ENCODE measurements at regions not wholly inside any gene's neighbourhood (a gene's known extent, or its start where the extent isn't known, plus 50 kb on each side); places are given as distances from the start of the nearest gene placed in this dataset.
"Not testable (repeated sequence)": the region's sequence is repeated elsewhere in the genome, so short reads cannot be mapped to it uniquely, and the experiment has no call there.

DNA sequence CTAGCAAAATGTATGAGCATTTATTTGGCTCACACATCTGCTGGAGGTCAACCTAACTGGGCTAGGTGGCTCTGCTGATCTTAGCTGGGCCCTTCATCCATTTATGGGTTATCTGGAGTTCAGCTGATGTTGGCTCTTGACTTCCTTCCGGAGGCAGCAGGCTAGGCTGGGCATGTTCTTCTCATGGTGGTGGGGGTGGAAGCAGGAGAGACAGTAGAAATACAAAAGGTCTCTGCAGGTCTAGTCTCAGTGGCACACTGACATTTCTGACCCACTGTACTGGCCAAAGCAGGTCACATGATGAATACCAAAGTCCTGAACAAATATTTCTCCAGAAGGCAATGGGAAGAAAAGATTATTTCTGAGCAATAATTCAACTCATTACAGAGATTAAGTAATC lies 334.6 kb downstream of the CRPPA start:
- Histone ChIP-seq H3K9ac (ENCODE audit: low read depth in 1 of 2, low read length in 2 of 2) (no peak overlapping the region), H3K4me1 (ENCODE audit: control insufficient read depth in 4 of 4, insufficient read depth in 4 of 4, low read length in 3 of 4) (no peaks in the 10 kb centered on the region), H3K4me3 (ENCODE audit: low read depth in 1 of 3, low read length in 3 of 3) (no peak overlapping the region), H3K36me3 (ENCODE audit: control insufficient read depth in 4 of 4, insufficient read depth in 3 of 4, low read depth in 1 of 4, low read length in 3 of 4) (no peaks in the 10 kb centered on the region), H3K9me3 (ENCODE audit: control insufficient read depth in 4 of 4, low read length in 3 of 4) (no peaks in the 10 kb centered on the region), H3K27ac (ENCODE audit: low read depth in 1 of 2, low read length in 2 of 2) (no peak overlapping the region), H3K27me3 (ENCODE audit: control insufficient read depth in 4 of 4, insufficient read depth in 4 of 4, low read length in 3 of 4) (no peaks in the 10 kb centered on the region)
- TF ChIP-seq SP1 (IDR thresholded peaks at IDR 0.05) (no peak), NR2F2 (IDR thresholded peaks at IDR 0.05) (no peak), YY1 (IDR thresholded peaks at IDR 0.05) (no peak), JUND (IDR thresholded peaks at IDR 0.05) (no peak)
- TF ChIP-seq, protein P1, sequence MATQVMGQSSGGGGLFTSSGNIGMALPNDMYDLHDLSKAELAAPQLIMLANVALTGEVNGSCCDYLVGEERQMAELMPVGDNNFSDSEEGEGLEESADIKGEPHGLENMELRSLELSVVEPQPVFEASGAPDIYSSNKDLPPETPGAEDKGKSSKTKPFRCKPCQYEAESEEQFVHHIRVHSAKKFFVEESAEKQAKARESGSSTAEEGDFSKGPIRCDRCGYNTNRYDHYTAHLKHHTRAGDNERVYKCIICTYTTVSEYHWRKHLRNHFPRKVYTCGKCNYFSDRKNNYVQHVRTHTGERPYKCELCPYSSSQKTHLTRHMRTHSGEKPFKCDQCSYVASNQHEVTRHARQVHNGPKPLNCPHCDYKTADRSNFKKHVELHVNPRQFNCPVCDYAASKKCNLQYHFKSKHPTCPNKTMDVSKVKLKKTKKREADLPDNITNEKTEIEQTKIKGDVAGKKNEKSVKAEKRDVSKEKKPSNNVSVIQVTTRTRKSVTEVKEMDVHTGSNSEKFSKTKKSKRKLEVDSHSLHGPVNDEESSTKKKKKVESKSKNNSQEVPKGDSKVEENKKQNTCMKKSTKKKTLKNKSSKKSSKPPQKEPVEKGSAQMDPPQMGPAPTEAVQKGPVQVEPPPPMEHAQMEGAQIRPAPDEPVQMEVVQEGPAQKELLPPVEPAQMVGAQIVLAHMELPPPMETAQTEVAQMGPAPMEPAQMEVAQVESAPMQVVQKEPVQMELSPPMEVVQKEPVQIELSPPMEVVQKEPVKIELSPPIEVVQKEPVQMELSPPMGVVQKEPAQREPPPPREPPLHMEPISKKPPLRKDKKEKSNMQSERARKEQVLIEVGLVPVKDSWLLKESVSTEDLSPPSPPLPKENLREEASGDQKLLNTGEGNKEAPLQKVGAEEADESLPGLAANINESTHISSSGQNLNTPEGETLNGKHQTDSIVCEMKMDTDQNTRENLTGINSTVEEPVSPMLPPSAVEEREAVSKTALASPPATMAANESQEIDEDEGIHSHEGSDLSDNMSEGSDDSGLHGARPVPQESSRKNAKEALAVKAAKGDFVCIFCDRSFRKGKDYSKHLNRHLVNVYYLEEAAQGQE (IDR thresholded peaks at IDR 0.05) = no peak
- TF ChIP-seq, protein P2, sequence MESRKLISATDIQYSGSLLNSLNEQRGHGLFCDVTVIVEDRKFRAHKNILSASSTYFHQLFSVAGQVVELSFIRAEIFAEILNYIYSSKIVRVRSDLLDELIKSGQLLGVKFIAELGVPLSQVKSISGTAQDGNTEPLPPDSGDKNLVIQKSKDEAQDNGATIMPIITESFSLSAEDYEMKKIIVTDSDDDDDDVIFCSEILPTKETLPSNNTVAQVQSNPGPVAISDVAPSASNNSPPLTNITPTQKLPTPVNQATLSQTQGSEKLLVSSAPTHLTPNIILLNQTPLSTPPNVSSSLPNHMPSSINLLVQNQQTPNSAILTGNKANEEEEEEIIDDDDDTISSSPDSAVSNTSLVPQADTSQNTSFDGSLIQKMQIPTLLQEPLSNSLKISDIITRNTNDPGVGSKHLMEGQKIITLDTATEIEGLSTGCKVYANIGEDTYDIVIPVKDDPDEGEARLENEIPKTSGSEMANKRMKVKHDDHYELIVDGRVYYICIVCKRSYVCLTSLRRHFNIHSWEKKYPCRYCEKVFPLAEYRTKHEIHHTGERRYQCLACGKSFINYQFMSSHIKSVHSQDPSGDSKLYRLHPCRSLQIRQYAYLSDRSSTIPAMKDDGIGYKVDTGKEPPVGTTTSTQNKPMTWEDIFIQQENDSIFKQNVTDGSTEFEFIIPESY (IDR thresholded peaks at IDR 0.05) = no peak
- TF ChIP-seq, protein P3, sequence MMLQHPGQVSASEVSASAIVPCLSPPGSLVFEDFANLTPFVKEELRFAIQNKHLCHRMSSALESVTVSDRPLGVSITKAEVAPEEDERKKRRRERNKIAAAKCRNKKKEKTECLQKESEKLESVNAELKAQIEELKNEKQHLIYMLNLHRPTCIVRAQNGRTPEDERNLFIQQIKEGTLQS (IDR thresholded peaks at IDR 0.05) = no peak
- WGBS = 96% methylated on average over 1 of the region's 1 CpG
- no peak for DNase-seq (ENCODE audit: low spot score)

DNA sequence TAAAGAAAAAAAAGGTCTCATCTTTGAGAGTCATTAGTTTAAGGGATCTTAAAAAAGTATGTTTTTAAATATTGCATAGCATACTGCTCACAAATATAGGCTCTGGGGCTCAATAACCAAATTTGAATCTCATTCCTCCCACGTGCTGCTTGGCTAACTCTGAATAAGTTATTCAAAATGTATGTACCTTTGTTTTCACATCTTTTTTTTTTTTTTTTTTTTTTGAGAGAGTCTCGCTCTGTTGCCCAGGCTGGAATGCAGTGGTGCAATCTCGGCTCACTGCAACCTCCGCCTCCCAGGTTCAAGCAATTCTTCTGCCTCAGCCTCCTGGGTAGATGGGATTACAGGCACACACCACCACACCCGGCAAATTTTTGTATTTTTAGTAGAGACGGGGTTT lies 335.6 kb downstream of the CRPPA start:
- not testable (repeated sequence) for H3K4me3 ChIP-seq (ENCODE audit: low read depth in 1 of 3, low read length in 3 of 3); H3K27ac ChIP-seq (ENCODE audit: low read depth in 1 of 2, low read length in 2 of 2); H3K4me1 ChIP-seq (ENCODE audit: control insufficient read depth in 4 of 4, insufficient read depth in 4 of 4, low read length in 3 of 4); DNase-seq (ENCODE audit: low spot score); H3K36me3 ChIP-seq (ENCODE audit: control insufficient read depth in 4 of 4, insufficient read depth in 3 of 4, low read depth in 1 of 4, low read length in 3 of 4); H3K9ac ChIP-seq (ENCODE audit: low read depth in 1 of 2, low read length in 2 of 2); H3K9me3 ChIP-seq (ENCODE audit: control insufficient read depth in 4 of 4, low read length in 3 of 4); H3K27me3 ChIP-seq (ENCODE audit: control insufficient read depth in 4 of 4, insufficient read depth in 4 of 4, low read length in 3 of 4)
- WGBS = 96% methylated on average over 5 of the region's 6 CpGs

DNA sequence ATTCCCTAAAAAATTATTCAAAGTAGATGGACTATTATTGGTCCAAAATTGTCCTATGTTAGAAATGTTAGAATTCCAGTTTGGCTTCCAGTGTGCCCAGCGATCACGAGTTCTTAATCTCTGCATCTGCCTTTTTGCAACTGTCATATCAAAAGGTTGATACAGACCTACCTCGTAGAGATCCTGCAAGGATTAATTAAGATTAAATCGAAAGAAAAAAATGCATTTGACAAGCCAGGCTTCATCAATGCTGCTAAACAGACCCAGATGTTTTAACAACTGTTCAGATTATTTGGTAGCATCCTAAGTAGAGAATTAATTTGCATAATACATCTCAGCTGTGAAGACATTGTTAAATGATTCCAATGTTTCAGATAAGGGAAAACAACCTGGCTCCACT lies 336.5 kb downstream of the CRPPA start:
- no peak for DNase-seq (ENCODE audit: low spot score)
- no peaks in the 10 kb centered on the region for H3K36me3 ChIP-seq (ENCODE audit: control insufficient read depth in 4 of 4, insufficient read depth in 3 of 4, low read depth in 1 of 4, low read length in 3 of 4)
- 93% methylated on average over 4 of the region's 4 CpGs for WGBS
- no peaks in the 10 kb centered on the region for H3K4me1 ChIP-seq (ENCODE audit: control insufficient read depth in 4 of 4, insufficient read depth in 4 of 4, low read length in 3 of 4)
- H3K27me3 ChIP-seq (ENCODE audit: control insufficient read depth in 4 of 4, insufficient read depth in 4 of 4, low read length in 3 of 4) = no peaks in the 10 kb centered on the region
- TF ChIP-seq JUND (IDR thresholded peaks at IDR 0.05) = no peak
- no peak overlapping the region for H3K27ac ChIP-seq (ENCODE audit: low read depth in 1 of 2, low read length in 2 of 2)
- H3K4me3 ChIP-seq (ENCODE audit: low read depth in 1 of 3, low read length in 3 of 3) = no peak overlapping the region
- no peak overlapping the region for H3K9ac ChIP-seq (ENCODE audit: low read depth in 1 of 2, low read length in 2 of 2)
- no peaks in the 10 kb centered on the region for H3K9me3 ChIP-seq (ENCODE audit: control insufficient read depth in 4 of 4, low read length in 3 of 4)

DNA sequence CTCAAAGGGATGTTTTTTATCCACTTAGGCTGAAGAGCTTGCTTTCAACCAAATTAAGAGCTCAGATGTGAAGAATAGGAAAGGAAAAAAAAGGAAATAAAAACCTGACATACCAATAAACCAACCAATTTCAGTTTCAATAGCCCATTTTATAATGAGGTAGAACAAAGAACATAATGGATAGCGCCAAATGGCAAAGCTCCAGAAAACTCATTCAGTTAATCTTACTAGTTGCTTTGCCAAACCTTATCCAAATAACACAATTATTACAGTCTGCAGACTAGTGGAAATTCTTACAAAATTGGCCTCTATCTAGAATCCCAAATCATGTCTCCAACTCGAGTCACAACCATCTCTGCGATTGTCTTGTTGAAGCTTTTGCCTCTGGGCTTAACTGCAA lies 337.0 kb downstream of the CRPPA start:
- Histone ChIP-seq H3K9me3 (ENCODE audit: control insufficient read depth in 4 of 4, low read length in 3 of 4) (no peaks in the 10 kb centered on the region), H3K4me1 (ENCODE audit: control insufficient read depth in 4 of 4, insufficient read depth in 4 of 4, low read length in 3 of 4) (no peaks in the 10 kb centered on the region), H3K9ac (ENCODE audit: low read depth in 1 of 2, low read length in 2 of 2) (no peak overlapping the region), H3K27me3 (ENCODE audit: control insufficient read depth in 4 of 4, insufficient read depth in 4 of 4, low read length in 3 of 4) (no peaks in the 10 kb centered on the region), H3K36me3 (ENCODE audit: control insufficient read depth in 4 of 4, insufficient read depth in 3 of 4, low read depth in 1 of 4, low read length in 3 of 4) (no peaks in the 10 kb centered on the region), H3K27ac (ENCODE audit: low read depth in 1 of 2, low read length in 2 of 2) (no peak overlapping the region), H3K4me3 (ENCODE audit: low read depth in 1 of 3, low read length in 3 of 3) (no peak overlapping the region)
- DNase-seq (ENCODE audit: low spot score) = no peak
- WGBS = 83% methylated on average over 3 of the region's 3 CpGs
- TF ChIP-seq EGR1 (IDR thresholded peaks at IDR 0.05; ENCODE audit: low read depth in 2 of 2) (no peak), YY1 (IDR thresholded peaks at IDR 0.05) (no peak), GABPA (IDR thresholded peaks at IDR 0.05 in 1 of 2, conservative IDR thresholded peaks at IDR 0.05 in 1 of 2) (no peak), RAD21 (IDR thresholded peaks at IDR 0.05) (no peak), FOXA1 (IDR thresholded peaks at IDR 0.05) (no peak), RXRA (IDR thresholded peaks at IDR 0.05) (no peak), JUND (IDR thresholded peaks at IDR 0.05) (no peak), HNF4G (IDR thresholded peaks at IDR 0.05) (no peak)
- TF ChIP-seq, protein P4, sequence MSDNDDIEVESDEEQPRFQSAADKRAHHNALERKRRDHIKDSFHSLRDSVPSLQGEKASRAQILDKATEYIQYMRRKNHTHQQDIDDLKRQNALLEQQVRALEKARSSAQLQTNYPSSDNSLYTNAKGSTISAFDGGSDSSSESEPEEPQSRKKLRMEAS (IDR thresholded peaks at IDR 0.05) = no peak
- TF ChIP-seq, protein P3 (IDR thresholded peaks at IDR 0.05) = no peak
- TF ChIP-seq, protein P1 (IDR thresholded peaks at IDR 0.05) = no peak

Measured in liver (tissue), 7 donors.